ENCODE measurements at regions not wholly inside any gene's neighbourhood (a gene's known extent, or its start where the extent isn't known, plus 50 kb on each side); places are given as distances from the start of the nearest gene placed in this dataset.

DNA sequence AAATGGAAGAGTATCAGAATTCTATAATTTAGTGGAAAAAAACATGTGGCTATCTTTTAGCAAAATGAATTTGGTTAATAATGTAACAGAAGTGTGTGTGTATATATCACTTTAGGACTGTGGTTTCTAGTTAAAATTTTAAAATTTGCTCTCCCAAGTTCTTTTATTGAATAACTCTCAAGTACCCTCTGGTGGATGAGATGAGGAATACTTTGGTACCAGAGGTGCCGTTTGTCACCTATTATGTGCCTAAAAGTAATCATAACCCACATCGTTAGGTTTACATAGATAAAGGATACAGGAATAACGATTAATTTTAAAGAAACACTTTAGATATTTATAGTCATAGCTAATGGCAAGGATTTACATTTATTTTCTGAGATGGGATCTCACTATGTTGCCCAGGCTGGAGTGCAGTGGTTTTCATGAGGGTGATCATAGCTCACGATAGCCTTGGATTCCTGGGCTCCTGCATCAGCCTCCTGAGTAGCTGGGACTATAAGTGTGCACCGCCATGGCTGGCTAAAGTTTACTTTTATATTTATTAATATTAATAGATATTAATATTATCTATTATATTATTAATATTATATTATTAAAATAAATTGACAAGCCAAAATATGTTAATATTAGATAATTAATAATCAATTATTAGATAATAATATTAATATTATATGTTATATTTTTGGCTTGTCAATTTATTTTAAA lies 66.7 kb upstream of the CAPRIN1 start:
- Mint-ChIP-seq H3K4me3 (ENCODE audit: unreplicated experiment) (no peak overlapping the region), H3K9me3 (ENCODE audit: unreplicated experiment) (no peaks in the 10 kb centered on the region), H3K27ac (ENCODE audit: unreplicated experiment) (no peak overlapping the region), H3K27me3 (ENCODE audit: unreplicated experiment) (peaks cover 23% of the 10 kb centered on the region), H3K36me3 (ENCODE audit: unreplicated experiment) (no peaks in the 10 kb centered on the region), H3K4me1 (ENCODE audit: unreplicated experiment) (no peaks in the 10 kb centered on the region)
- TF ChIP-seq, protein P1, sequence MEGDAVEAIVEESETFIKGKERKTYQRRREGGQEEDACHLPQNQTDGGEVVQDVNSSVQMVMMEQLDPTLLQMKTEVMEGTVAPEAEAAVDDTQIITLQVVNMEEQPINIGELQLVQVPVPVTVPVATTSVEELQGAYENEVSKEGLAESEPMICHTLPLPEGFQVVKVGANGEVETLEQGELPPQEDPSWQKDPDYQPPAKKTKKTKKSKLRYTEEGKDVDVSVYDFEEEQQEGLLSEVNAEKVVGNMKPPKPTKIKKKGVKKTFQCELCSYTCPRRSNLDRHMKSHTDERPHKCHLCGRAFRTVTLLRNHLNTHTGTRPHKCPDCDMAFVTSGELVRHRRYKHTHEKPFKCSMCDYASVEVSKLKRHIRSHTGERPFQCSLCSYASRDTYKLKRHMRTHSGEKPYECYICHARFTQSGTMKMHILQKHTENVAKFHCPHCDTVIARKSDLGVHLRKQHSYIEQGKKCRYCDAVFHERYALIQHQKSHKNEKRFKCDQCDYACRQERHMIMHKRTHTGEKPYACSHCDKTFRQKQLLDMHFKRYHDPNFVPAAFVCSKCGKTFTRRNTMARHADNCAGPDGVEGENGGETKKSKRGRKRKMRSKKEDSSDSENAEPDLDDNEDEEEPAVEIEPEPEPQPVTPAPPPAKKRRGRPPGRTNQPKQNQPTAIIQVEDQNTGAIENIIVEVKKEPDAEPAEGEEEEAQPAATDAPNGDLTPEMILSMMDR (IDR thresholded peaks at IDR 0.05): peak; percentile 29
- no peak for DNase-seq (ENCODE audit: extremely low spot score, unreplicated experiment)

DNA sequence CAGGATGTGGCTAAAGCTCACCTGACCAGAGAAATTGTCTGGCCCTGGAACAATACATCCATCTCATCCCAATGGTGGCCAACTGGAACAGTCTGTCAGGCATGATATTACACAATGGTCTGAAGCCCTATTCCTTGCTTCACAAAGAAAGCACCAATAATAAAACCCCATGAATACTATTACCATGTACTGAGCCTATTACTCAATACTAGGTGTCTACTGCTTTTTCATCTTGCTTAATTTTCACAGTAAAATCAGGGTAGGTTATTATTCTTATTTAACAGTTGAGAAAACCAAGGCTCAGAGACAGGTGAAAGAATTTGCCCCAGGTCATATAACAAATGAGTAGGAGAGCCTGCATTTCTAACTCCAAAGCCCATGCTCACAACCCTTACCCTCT lies 68.9 kb upstream of the CAPRIN1 start:
- Mint-ChIP-seq H3K27me3 (ENCODE audit: unreplicated experiment) (peaks cover 31% of the 10 kb centered on the region), H3K4me3 (ENCODE audit: unreplicated experiment) (no peak overlapping the region), H3K36me3 (ENCODE audit: unreplicated experiment) (no peaks in the 10 kb centered on the region), H3K9me3 (ENCODE audit: unreplicated experiment) (no peaks in the 10 kb centered on the region), H3K4me1 (ENCODE audit: unreplicated experiment) (no peaks in the 10 kb centered on the region), H3K27ac (ENCODE audit: unreplicated experiment) (no peak overlapping the region)
- DNase-seq (ENCODE audit: extremely low spot score, unreplicated experiment): no peak
- TF ChIP-seq, protein P1 (IDR thresholded peaks at IDR 0.05): no peak

DNA sequence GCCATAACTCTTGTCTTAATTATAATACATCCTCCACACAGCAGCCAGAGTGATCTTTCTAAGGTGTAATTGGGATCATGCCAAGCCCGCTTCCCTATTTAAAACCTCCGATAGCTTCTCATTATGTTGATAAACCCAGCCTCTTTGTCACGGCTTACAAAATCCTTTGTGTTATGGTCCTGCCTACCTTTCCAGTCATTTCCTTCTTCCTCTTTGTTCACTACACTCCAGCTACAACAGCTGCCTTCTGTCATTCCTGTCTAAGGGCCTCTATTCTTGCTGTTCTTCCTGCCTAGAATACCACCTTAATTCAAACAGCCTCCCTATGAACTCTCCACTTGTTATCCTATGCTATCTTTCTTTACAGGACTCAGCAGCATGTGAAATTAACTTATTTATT lies 70.6 kb upstream of the CAPRIN1 start:
- TF ChIP-seq, protein P1 (IDR thresholded peaks at IDR 0.05): no peak
- Mint-ChIP-seq H3K27ac (ENCODE audit: unreplicated experiment) (no peak overlapping the region), H3K4me3 (ENCODE audit: unreplicated experiment) (no peak overlapping the region)

DNA sequence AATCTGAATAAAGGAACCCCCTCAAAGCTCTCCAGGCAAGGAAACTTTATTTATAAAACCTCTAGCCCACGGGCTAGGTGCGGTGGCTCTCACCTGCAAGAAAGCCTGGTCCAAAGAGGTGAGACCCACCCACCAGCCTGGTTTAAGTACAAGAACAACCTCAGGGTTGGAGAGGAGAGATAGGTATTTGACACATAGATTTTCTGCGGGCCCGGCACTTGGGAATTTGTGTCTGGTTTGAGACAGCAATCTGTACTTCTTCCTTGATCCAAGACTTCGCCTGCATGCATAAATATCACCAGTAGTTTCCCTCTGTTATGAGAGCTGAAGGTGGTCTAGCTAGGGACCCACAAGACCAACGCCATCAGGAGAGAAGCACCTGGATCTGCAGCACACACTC lies 73.2 kb upstream of the CAPRIN1 start:
- Mint-ChIP-seq H3K36me3 (ENCODE audit: unreplicated experiment) (no peaks in the 10 kb centered on the region), H3K4me1 (ENCODE audit: unreplicated experiment) (no peaks in the 10 kb centered on the region), H3K4me3 (ENCODE audit: unreplicated experiment) (no peak overlapping the region), H3K27ac (ENCODE audit: unreplicated experiment) (no peak overlapping the region), H3K27me3 (ENCODE audit: unreplicated experiment) (peaks cover 43% of the 10 kb centered on the region), H3K9me3 (ENCODE audit: unreplicated experiment) (no peaks in the 10 kb centered on the region)
- no peak for DNase-seq (ENCODE audit: extremely low spot score, unreplicated experiment)
- TF ChIP-seq, protein P1 (IDR thresholded peaks at IDR 0.05): no peak

More for the DNA sequence above, 70.6 kb upstream of the CAPRIN1 start:
- DNase-seq (ENCODE audit: extremely low spot score, unreplicated experiment): no peak
- Mint-ChIP-seq H3K4me1 (ENCODE audit: unreplicated experiment) (no peaks in the 10 kb centered on the region), H3K9me3 (ENCODE audit: unreplicated experiment) (no peaks in the 10 kb centered on the region), H3K36me3 (ENCODE audit: unreplicated experiment) (no peaks in the 10 kb centered on the region), H3K27me3 (ENCODE audit: unreplicated experiment) (peaks cover 31% of the 10 kb centered on the region)

DNA sequence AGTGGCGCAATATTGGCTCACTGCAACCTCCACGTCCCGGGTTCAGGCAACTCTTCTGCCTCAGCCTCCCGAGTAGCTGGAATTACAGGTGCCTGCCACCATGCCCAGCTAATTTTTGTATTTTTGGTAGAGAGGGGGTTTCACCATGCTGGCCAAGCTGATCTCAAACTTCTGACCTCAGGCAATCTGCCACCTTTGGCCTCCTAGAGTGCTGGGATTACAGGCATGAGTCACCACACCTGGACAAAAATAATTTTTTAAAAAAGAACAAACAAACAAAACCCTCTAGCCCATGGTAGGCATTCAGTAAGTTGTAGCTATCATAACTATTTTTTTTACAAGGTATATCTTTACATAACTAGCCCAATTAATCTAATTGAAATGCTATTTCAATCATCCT lies 73.9 kb upstream of the CAPRIN1 start:
- peaks cover 47% of the 10 kb centered on the region for H3K27me3 Mint-ChIP-seq (ENCODE audit: unreplicated experiment)
- no peaks in the 10 kb centered on the region for H3K4me1 Mint-ChIP-seq (ENCODE audit: unreplicated experiment)
- TF ChIP-seq, protein P1 (IDR thresholded peaks at IDR 0.05): no peak
- no peak overlapping the region for H3K4me3 Mint-ChIP-seq (ENCODE audit: unreplicated experiment)
- no peak for DNase-seq (ENCODE audit: extremely low spot score, unreplicated experiment)
- H3K27ac Mint-ChIP-seq (ENCODE audit: unreplicated experiment): no peak overlapping the region
- no peaks in the 10 kb centered on the region for H3K9me3 Mint-ChIP-seq (ENCODE audit: unreplicated experiment)
- no peaks in the 10 kb centered on the region for H3K36me3 Mint-ChIP-seq (ENCODE audit: unreplicated experiment)
